HG02938 (cell line): ENCODE measurements at regions not wholly inside any gene's neighbourhood (a gene's known extent, or its start where the extent isn't known, plus 50 kb on each side); places are given as distances from the start of the nearest gene placed in this dataset.
"Not testable (repeated sequence)": the region's sequence is repeated elsewhere in the genome, so short reads cannot be mapped to it uniquely, and the experiment has no call there.

Source experiments
- ATAC-seq: cut with Tn5 transposase; IDR thresholded peaks from one replicate; pipeline ENCODE4 v1.9.1; 2021; ENCODE audit warnings: mild to moderate bottlenecking, moderate library complexity; ENCODE audit not compliant: unreplicated experiment

DNA sequence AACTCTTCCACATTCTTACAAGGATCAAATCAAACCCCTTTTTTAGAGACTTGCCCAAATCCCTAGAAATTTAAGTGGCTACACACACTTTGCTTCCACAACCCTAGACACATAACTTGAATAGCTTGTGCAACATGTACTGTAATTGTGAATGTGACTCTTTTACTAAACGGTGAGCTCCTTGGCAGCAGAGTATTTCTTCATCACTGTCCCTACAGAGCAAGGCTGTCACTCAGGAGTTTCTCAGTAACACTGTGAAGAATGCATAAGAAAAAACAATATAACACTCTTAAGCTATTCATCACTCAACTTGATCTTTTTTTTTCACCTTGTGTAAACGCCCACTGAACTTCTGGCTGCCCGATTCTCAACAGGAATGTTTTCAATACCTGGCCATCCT is 53.8 kb upstream of the ADAMTS18 start:
- ATAC-seq = no peak

DNA sequence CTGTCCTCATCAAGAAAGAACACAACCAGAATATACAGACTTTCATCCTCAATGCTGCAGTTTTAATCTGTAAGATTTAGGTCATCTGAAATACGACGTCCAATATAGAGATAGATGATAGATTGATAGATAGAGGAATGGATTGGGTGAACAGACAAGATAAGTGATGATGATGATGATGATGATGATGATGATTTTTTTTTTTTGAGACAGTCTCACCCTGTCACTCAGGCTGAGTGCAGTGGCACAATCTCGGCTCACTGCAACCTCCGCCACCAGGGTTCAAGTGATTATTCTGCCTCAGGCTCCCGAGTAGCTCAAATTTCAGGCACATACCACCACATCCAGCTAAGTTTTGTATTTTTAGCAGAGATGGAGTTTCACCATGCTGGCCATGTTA is 56.3 kb upstream of the ADAMTS18 start:
- no peak for ATAC-seq

- ATAC-seq = no peak
These were observed 62.1 kb upstream of the ADAMTS18 start for GRCh38 chr16:77496934-77497333.

DNA sequence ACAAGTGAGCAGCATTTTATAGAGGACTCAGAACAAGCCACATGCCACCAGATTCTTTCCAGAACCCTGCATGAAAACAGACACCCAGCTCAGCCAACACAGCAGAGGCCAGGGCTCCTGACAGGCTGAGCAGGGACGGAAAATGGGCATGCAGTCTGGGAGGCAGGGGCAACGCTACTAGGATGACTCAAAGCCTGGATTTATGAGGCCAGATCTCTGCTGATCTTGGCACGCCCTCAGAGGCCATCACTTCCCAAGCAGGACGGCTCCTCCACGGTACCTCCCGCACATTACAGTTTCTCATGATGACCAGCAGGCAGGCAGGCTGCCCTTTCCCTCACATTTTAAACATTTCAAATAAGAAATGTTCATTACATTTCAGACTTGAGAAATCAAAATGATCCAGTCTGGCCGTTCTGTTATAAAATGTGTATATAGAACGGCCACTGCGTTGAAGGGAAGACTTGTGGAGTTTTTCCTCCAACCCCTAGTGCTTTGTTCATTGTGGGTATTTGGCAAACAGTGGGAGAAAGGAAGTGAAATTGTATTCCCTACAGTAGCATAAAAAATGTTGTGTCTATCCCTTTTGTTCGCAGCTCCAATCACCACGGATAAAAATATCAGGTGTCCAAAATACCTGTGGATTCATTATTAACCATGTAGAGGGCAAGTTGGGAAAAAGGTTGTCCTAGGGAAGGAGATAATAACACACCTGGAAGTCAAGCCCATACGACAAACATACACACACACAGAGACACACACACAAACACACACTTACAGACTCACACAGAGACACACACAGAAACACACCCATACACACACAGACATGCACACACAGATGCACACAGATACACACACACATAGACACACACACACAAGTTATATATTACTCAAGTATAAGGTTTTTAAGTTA is 64.8 kb upstream of the ADAMTS18 start:
- no peak for ATAC-seq

- no peak for ATAC-seq
These were observed 65.4 kb upstream of the ADAMTS18 start for GRCh38 chr16:77500286-77500598.

DNA sequence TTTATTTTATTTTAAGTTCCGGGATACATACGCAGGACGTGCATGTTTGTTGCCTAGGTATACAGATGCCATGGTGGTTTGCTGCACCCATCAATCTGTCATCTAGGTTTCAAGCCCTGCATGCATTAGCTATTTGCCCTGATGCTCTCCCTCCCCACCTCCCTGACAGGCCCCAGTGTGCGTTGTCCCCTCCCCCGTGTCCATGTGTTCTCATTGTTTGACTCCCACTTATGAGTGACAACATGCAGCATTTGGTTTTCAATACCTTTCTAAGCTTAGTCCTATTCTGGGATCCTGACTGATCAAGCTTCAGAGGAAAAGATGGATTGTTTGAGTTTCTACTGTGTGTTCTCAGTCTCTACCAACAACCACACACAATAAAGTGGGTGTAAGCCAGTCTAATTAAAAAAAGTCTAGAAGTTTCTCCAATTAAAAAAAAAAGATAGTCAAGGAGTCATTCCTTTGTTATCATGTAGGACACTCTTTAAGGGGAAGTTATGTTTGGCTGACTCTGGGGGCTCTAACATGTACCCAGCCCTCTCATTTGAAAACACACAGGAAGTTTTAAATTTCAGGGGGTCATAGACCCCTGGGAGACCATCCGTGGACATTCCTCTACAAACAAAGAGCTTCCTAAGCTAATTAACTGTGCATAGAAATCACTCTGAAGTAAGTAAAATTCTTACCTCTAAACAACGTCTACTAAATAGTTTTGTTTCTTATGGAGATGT is 66.3 kb upstream of the ADAMTS18 start:
- ATAC-seq = no peak

DNA sequence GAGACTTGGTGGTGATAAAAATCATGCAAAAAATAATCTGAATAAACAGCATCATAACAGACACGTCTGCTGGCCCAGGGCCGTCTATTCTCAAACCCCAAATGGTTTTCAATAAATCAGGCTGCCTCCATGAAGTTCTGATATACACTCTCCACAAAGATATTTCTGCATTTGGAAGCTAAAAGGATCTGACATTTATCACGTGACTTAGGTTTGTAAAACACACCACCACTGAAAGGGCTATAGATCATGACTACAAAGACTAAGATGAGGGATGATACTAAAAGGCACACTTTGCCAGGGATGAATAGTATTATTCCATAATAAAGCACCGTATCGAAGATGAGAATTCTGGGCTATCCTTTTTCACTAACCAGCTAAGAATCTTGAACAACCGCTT is 67.6 kb upstream of the ADAMTS18 start:
- ATAC-seq = no peak

GRCh38 chr16:77506492-77506891 is 71.7 kb upstream of the ADAMTS18 start:
- ATAC-seq = not testable (repeated sequence)

DNA sequence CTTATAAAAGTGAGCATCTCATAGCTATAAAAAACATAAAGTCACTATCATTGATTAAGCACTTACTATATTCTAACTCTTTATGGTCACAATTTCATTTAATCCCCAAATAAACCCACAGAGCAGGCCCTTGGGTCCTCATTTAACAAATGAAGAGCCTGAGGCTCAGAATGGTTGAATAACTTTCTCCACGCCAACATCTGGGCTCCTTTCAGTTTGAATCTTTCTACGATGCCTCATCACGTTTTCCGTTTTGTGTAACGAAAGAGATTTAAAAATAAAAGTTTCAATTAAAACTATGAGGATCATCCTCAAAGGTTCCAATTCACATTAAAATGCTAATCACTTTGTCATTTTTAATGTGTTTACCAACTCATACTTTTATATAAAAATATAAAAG is 74.2 kb upstream of the ADAMTS18 start:
- no peak for ATAC-seq

GRCh38 chr16:77509796-77510195 is 75.0 kb upstream of the ADAMTS18 start:
- no peak for ATAC-seq

- ATAC-seq = no peak
These were observed 76.2 kb upstream of the ADAMTS18 start for GRCh38 chr16:77511053-77511452.

DNA sequence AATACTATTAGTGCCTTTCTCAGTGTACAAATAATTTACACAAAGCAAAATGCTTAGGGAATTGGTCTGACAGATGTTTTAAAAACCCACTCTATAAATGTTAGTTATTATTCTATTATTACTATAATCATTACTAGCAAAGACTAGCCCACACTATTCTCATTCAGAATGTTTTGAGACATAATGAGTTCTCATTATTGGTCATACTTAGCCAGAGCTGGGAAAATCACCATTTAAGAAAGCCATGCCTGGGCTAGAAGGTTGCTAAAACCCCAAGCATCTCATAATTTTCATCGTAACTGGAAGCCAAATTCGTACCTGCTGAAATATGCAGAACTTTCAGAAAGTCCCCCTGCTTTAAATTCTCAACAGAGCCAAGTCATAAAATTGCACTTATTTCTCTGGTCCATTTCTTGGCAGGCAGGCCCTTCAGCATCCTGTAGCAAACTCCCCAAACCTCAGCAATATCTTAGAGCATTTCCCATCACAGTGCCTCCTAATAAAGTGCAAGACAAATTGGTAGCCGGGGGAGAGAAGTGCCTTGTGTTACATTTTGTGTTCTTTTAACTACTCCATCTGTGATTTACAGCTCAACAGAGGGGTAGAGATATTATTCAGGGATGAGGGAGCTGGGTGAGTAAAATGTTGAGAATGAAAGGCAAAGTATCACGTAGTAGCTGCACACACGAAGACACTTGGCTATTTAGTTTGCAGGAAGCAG is 79.8 kb upstream of the ADAMTS18 start:
- ATAC-seq = no peak

- ATAC-seq = not testable (repeated sequence)
These were observed 90.4 kb upstream of the ADAMTS18 start for GRCh38 chr16:77525226-77525625.

GRCh38 chr16:77531752-77532151 is 96.9 kb upstream of the ADAMTS18 start:
- no peak for ATAC-seq

- no peak for ATAC-seq
These were observed 102.0 kb upstream of the ADAMTS18 start for GRCh38 chr16:77536809-77537208.

DNA sequence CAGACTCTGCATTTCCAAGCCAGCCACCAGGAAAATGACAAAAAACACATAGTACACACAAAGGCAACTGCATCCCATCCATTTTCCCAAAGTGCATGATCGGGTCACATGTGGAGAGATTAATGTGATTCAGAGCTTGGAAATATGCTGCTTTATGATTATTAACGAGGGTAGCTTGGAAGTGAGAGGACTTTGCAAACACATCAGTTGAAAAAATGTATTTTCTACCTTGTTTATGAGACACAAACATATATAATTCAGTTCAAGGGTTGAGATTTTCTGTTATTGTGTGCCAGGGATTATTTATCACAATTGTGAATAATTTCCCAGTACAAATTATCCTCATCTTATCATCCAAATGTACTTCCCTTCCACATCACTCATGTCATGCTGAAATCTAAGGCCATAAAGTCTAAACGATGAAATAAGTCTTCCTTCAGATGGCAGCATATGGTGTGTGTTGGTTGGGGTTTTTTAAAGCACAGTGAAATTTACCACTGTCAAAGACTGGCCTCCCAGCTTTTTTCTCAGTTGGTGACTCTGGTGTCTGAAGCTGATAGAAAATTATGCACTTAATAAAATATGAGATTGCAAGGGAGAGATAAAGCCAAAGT is 104.7 kb upstream of the ADAMTS18 start:
- ATAC-seq = no peak

- ATAC-seq = no peak
These were observed 105.8 kb upstream of the ADAMTS18 start for GRCh38 chr16:77540646-77541045.

DNA sequence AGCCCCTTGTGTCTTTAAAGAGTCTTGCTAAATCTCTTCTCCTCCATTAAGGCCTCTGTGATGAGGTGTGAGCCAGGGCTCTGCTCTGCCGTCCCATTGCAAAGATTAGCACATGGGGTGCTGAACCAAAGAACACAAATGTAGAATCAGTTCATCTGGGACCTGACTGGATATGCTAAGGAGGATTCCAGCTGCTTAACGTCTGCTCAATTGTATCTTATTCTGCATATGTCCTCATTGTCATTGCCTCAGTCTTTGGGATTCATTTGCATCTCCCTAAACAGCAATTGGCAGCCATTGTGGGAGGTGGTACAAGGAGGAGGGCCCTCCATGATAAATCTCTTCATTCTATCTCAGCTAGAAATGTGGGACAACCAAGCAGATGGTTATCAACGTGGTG is 106.3 kb upstream of the ADAMTS18 start:
- ATAC-seq = no peak

GRCh38 chr16:77548151-77548550 is 113.3 kb upstream of the ADAMTS18 start:
- no peak for ATAC-seq

- ATAC-seq = no peak
These were observed 113.9 kb upstream of the ADAMTS18 start for GRCh38 chr16:77548766-77549165.

DNA sequence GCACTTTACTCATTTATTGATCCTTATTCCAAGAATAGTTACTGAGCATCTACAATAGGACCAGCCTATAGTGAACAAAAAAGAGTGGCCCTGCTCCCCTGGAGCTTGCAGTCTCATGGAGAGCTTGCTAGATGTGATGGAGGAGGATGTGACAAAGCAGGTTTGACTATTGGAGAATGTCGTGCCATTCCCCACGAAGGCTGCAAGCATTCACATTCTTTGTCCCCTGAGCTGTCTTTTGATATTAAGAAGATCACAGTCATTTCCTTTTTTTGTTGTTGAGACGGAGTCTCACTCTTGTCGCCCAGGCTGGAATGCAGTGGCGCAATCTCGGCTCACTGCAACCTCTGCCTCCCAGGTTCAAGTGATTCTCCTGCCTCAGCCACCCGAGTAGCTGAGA is 115.0 kb upstream of the ADAMTS18 start:
- ATAC-seq = no peak
